ENCODE measurements at regions not wholly inside any gene's neighbourhood (a gene's known extent, or its start where the extent isn't known, plus 50 kb on each side); places are given as distances from the start of the nearest gene placed in this dataset.

DNA sequence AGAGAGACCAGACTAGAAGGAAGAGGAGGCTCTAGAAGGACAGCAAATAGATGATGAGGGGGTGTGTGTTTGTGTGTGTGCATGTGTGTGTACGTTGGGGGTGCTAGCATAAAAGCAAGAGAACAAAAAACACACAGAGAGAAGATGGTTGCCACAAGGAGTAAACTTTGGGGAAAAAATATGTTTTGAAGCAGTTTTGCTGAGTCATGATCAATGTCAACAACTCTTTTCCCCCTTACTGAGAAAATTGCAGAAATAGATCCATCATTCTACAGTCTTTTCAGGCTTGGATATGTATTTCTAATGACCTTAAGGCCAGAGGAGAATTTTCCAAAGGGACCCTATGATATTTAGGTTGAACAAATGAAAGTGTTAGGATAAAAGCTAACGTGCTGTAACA is 89.0 kb upstream of the NHS start:
- TF ChIP-seq, protein P1, sequence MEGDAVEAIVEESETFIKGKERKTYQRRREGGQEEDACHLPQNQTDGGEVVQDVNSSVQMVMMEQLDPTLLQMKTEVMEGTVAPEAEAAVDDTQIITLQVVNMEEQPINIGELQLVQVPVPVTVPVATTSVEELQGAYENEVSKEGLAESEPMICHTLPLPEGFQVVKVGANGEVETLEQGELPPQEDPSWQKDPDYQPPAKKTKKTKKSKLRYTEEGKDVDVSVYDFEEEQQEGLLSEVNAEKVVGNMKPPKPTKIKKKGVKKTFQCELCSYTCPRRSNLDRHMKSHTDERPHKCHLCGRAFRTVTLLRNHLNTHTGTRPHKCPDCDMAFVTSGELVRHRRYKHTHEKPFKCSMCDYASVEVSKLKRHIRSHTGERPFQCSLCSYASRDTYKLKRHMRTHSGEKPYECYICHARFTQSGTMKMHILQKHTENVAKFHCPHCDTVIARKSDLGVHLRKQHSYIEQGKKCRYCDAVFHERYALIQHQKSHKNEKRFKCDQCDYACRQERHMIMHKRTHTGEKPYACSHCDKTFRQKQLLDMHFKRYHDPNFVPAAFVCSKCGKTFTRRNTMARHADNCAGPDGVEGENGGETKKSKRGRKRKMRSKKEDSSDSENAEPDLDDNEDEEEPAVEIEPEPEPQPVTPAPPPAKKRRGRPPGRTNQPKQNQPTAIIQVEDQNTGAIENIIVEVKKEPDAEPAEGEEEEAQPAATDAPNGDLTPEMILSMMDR (IDR thresholded peaks at IDR 0.05; ENCODE audit: low read depth, low read length): no peak
- no peak for TF ChIP-seq EZH2phosphoT487 (IDR thresholded peaks at IDR 0.05; ENCODE audit: low read depth)

Data from OCI-LY3 (cell line).